ENCODE measurements at regions not wholly inside any gene's neighbourhood (a gene's known extent, or its start where the extent isn't known, plus 50 kb on each side); places are given as distances from the start of the nearest gene placed in this dataset.

DNA sequence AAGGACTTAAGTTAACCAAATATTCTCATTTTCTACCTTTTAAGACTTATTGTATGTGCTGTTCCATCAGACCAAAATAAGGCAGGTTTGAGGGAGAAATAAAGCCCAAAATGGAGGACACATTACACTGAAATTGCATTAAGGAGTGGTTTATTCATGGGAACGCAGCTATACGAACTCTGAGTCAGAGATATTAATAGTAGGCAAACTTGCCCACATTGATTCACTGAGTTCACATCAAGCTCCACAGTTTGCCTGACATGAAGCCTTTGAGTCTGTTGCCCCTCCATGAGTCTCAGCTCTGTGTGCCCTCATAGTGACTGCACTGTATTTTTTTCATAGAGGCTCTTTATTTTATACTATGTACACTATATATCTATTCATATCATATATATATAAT lies 135.0 kb upstream of the SNX2 start:
- TF ChIP-seq POLR2A (IDR thresholded peaks at IDR 0.05; ENCODE audit: low read length) (no peak), GATA1 (IDR thresholded peaks at IDR 0.05; ENCODE audit: low read depth, low read length) (no peak)

Data from erythroblast (primary cell).